ENCODE measurements at regions not wholly inside any gene's neighbourhood (a gene's known extent, or its start where the extent isn't known, plus 50 kb on each side); places are given as distances from the start of the nearest gene placed in this dataset.

DNA sequence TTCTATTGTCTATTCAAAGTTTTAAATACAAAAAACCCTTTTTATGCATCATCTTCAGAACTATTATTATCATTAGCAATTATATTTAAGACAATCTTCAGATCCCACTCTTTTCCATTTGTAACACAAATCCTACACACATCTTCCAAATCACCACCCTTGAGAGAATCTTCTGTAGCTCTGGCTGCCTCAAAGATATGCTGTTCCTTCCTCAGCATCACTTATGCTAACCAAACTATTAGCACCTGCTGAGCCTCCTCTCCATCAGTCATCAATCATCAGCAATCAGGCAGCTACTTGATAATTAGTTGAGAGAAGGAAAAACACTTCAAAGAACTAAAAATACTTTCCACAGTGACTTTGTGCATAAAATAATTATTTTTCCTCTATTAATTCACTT lies 1082.2 kb downstream of the C4orf33 start:
- DNase-seq (ENCODE audit: low read depth), result no peak

GRCh38 chr4:130183096-130183495 lies 1087.1 kb downstream of the C4orf33 start:
- DNase-seq (ENCODE audit: low read depth), result no peak

GRCh38 chr4:130183766-130184165 lies 1087.8 kb downstream of the C4orf33 start:
- no peak for DNase-seq (ENCODE audit: low read depth)

- DNase-seq (ENCODE audit: low read depth), result no peak
Observed at GRCh38 chr4:130185123-130185522, 1089.2 kb downstream of the C4orf33 start.

DNA sequence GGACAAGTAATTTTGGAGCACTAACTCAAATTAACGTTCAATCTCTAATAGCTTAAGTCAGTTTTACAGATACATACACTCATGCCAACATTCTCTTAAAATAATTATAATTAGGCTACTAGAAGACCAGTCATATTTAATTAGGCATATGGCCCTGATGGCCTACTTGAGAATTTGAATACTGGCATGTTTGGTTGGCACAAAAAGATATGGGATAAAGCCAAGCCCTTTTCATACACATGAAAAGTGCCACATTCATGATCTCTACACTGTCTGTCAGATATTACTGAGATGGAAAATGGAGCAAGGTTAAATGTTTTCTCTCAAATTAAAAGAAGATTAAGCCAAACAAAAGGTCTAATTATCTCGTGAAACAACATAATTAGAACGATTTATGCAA lies 1091.0 kb downstream of the C4orf33 start:
- DNase-seq (ENCODE audit: low read depth), result no peak

GRCh38 chr4:130187587-130187986 lies 1091.6 kb downstream of the C4orf33 start:
- no peak for DNase-seq (ENCODE audit: low read depth)

GRCh38 chr4:130192787-130193186 lies 1096.8 kb downstream of the C4orf33 start:
- no peak for DNase-seq (ENCODE audit: low read depth)

DNA sequence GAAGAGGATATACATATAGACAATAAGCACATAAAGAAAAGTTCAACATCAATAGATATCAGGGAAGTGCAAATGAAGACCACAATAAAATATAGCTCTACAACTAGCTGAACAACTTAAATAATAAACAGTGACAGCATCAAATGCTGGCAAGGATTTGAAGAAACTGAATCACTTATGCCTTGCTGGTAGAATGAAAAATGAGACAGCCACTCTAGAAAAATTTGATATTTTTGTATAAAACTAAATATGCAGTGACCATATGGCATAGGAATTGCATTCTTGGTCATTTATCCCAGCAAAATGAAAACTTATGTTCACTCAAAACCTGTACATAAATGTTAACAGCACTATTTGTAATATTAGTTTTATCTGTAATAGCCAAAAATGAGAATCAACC lies 1102.0 kb downstream of the C4orf33 start:
- DNase-seq (ENCODE audit: low read depth), result no peak

GRCh38 chr4:130203571-130203970 lies 1107.6 kb downstream of the C4orf33 start:
- DNase-seq (ENCODE audit: low read depth), result no peak

GRCh38 chr4:130210864-130211263 lies 1114.9 kb downstream of the C4orf33 start:
- DNase-seq (ENCODE audit: low read depth), result no peak

DNA sequence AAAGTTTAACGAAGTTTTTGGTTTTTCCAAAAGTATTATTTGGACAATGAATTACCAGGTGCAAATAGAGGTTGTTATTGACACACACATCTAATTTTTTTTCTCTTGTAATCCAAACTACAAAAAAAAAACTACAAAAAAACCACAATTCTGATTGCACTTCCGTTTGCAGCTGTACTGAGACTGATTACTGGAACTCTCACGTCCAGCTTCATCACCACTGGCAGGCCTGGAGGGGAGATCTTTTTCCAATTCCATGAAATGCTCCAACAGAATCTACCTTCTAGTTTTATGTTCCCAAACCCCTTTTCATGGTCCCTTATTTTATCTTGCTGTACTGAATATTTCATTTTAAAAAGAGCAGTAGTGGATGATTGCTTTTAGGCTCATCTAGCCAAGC lies 1118.3 kb downstream of the C4orf33 start:
- no peak for DNase-seq (ENCODE audit: low read depth)

DNA sequence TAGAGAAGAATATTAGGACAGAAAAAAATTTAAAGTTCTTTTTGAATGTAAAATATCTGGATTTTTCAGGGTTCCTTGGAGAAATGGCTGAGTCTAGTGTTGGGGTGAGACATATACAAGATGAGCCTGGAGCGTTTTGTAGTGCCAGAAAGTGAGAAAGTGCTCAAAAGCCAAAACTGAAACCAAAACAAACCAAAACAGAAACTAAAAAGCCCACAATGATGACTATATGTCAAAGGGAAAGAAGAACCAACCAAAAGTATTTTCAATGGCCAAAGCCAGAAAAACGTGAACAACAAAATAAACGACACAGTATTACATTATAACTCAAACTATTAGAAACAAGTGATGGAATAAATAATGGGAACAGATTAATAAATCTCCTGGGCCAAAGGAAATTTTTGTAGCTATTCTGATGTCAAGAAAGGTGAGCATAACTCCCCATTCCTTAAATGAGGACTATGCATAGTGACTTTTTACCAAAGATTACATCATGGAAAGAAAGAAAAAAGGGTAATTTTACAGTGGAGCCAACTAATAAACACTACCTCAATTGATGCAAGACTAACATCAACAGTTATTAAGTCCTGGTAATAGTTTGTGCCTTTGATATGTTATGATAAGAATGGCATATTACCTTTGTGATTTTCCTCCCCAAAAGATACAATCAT lies 1137.6 kb downstream of the C4orf33 start:
- no peak for DNase-seq (ENCODE audit: low read depth)

DNA sequence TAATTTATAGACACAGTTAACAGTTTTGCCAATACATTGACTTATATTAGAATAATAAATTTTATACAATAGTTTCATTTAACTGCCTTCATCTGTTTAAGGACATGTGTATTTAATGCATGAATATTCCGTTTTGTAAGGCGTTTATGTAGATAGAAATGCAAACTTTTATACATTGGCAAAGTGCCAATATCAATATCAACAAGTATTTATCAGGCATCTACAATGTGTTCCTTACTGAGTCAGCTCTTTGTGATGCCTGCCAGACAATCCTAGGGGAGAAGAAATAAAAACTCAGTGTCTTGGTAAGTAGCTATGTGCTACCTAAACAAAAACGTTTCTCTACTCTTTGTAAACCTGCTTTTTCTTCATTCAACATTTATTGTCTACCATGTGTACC lies 1142.2 kb downstream of the C4orf33 start:
- DNase-seq (ENCODE audit: low read depth), result no peak

DNA sequence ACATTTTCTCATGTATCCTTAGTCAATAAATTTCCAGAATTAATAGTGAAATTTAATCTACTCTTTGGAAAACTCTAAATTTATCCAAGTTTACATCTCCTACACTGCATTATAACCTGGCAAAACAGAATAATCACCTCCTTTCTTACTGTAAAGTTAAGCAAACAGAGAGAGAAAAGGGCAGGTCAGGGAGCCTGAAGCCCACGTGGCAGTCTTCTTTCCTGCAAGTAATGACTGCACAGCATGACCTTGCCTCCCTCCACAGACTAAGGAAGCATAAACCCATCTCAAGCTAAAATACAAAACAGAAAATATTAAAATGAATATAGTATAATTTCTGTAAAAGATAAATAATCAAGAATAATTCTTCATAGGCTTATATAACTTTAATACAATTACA lies 1153.0 kb downstream of the C4orf33 start:
- no peak for DNase-seq (ENCODE audit: low read depth)

- DNase-seq (ENCODE audit: low read depth), result no peak
Observed at GRCh38 chr4:130257271-130257670, 1161.3 kb downstream of the C4orf33 start.

DNA sequence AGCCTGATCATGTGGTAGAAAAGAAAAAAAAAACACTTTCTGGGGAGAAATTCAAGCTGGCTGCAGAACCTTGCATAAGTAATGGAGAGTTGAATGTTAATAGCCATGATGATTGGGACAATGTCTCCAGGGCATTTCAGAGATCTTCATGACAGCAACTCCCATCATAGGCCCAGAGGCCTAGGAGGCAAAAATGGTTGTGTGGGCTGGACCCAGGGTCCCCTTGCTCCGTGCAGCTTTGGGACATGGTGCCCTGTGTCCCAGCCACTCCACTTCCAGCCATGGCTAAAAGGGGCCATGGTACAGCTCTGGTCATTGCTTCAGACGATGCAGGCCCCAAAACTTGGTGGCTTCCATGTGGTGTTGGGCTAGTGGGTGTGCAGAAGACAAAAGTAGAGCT lies 1170.9 kb downstream of the C4orf33 start:
- DNase-seq (ENCODE audit: low read depth), result no peak

GRCh38 chr4:130288576-130288975 lies 1192.6 kb downstream of the C4orf33 start:
- DNase-seq (ENCODE audit: low read depth), result no peak

DNA sequence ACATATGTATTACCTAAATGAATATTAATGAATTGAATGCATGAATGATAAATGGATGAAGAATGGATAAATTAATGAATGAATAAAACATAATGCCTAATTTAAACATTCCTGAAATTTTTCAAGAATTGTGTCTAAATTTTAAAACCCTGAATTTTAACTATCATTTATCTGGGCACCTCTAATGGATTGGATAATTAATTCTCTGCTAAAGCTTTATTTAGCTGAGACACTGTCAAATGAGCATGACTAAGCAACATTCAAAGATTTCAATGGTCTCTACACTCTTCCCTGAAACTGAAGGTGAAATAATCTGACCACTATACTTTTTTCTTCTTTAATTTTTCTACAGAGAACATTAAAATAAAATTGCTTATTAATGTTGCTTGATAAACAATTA lies 1197.7 kb downstream of the C4orf33 start:
- no peak for DNase-seq (ENCODE audit: low read depth)

DNA sequence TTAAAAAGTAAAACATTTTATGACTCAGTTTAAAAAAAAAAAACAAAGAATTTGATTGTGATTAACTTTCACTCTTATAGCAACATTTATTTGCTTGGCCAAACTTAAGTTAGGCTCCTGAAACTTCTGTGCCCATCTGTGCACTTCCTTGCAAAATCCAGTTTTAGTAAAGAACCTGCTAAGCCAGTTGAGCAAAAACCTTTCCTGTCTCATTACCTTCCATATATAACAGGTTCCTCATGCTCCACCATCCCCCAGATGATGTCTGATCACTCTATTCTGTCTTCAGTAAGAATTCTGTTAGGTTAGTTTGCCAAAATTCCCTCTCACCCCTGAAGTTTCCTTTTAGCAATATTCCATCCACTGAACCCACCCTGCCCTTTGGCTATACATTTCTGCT lies 1200.5 kb downstream of the C4orf33 start:
- no peak for DNase-seq (ENCODE audit: low read depth)

- no peak for DNase-seq (ENCODE audit: low read depth)
Observed at GRCh38 chr4:130306566-130306965, 1210.6 kb downstream of the C4orf33 start.

DNA sequence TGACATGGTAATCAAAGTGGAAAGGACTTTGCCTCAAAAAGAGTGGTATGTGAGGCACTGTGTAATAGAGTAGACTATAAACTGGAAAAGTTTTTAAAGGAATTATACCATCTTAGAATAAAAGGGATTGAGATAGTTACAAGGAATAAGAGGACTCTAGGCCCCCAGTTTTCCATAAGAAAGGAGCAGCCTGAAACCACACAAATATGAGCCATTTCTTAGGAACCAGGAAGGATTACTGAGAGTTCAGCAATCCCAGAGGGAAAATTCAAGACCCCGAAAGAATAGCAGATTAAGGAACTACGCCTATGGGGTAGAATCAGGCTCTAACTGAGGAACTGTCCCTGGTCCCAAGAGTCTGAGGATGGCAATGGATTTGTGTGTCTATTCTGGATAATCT lies 1213.3 kb downstream of the C4orf33 start:
- no peak for DNase-seq (ENCODE audit: low read depth)

DNA sequence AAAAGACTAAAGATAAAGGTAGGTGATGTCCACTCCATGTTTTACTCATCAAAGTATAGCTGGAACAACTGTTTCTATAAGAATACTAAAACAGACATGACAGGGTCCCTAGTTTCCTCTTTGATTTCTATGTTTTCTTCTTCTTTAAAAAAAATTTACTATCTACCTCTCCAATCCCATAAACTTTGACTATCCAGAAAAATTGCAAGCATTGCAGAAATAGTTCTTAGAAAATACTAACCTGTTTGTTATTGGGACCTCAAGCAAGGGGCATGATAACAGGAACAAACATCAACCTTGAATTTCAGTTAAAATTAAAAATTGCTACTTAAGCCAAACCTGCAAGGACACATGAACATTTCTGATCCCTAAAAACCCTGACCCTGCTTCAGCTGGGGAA lies 1226.5 kb downstream of the C4orf33 start:
- no peak for DNase-seq (ENCODE audit: low read depth)

GRCh38 chr4:130329036-130329435 lies 1233.1 kb downstream of the C4orf33 start:
- DNase-seq (ENCODE audit: low read depth), result no peak

- DNase-seq (ENCODE audit: low read depth), result no peak
Observed at GRCh38 chr4:130333241-130333759, 1237.3 kb downstream of the C4orf33 start.

All from stimulated activated CD8-positive, alpha-beta memory T cell treated with anti-CD3 and anti-CD28 coated beads, Interleukin-15, amount 100 ng/mL, for 1 hour (primary cell).